Fibroblast of pulmonary artery (primary cell): ENCODE measurements at regions not wholly inside any gene's neighbourhood (a gene's known extent, or its start where the extent isn't known, plus 50 kb on each side); places are given as distances from the start of the nearest gene placed in this dataset.

Source experiments
- DNase-seq: peaks from one replicate; pipeline ENCODE4 v3.0.0-alpha.2; 2010; ENCODE audit warnings: low read depth
- H3K4me3 ChIP-seq: replicated peaks from 2 replicates; pipeline ENCODE4 v1.5.1; 2011; ENCODE audit warnings: low read depth, mild to moderate bottlenecking, control low read depth, low read length, moderate library complexity
- CTCF ChIP-seq: IDR thresholded peaks from 2 replicates; pipeline ENCODE4 v1.5.1; 2011; ENCODE audit warnings: mild to moderate bottlenecking, control low read depth, low read length, inconsistent platforms; ENCODE audit errors: missing control alignments

GRCh38 chr3:163936543-163936942 lies 1141.8 kb downstream of the SI start:
- H3K4me3 ChIP-seq, result no peak overlapping the region
- DNase-seq, result no peak
- no peak for TF ChIP-seq CTCF

GRCh38 chr3:163935411-163935810 lies 1142.9 kb downstream of the SI start:
- DNase-seq, result no peak
- no peak for TF ChIP-seq CTCF
- H3K4me3 ChIP-seq, result no peak overlapping the region

GRCh38 chr3:163929069-163929652 lies 1149.1 kb downstream of the SI start:
- no peak overlapping the region for H3K4me3 ChIP-seq
- no peak for DNase-seq
- TF ChIP-seq CTCF, result no peak

GRCh38 chr3:163927521-163927920 lies 1150.8 kb downstream of the SI start:
- H3K4me3 ChIP-seq, result no peak overlapping the region
- DNase-seq, result no peak
- TF ChIP-seq CTCF, result no peak

DNA sequence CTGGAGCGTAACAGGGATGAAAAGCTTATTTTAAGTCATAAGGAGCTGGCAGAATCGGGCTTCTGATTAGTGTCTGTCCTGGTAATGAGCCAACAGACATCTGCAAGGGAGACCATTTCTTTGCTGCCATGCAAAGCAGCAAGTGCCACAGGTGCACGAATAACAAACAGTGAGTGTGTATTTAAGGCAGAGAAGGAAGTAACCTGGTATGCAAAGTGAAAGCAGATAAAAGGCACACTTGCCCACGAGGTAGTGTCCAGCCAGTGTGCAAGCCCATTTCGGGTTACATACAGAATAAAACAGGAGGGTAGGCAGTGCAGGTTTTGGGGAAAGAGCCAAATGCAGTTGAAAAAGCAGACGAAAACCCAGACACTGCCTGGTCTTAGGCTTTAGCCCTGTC lies 1153.7 kb downstream of the SI start:
- DNase-seq, result no peak
- no peak for TF ChIP-seq CTCF
- H3K4me3 ChIP-seq, result no peak overlapping the region

- DNase-seq, result no peak
- H3K4me3 ChIP-seq, result no peak overlapping the region
- no peak for TF ChIP-seq CTCF
Observed at GRCh38 chr3:163919154-163919553, 1159.1 kb downstream of the SI start.
